GM12878 (cell line): ENCODE measurements at regions not wholly inside any gene's neighbourhood (a gene's known extent, or its start where the extent isn't known, plus 50 kb on each side); places are given as distances from the start of the nearest gene placed in this dataset.

Experiments used
- ATAC-seq: fragments of 200-7000 bp; cut with Tn5 transposase; 3 replicates; pipeline ENCODE4 v1.9.1; 2020; ENCODE audit warnings: mild to moderate bottlenecking, moderate library complexity
- BruUV-seq: library from RNA; stranded (reverse); fragments of 400-500 nt; replicated peaks from 2 replicates; lab custom pipeline; 2021; lab: Mats Ljungman, UMichigan
- CTCF ChIA-PET: fragments of 300-600 bp; sonication (Branson Sonifier 250); formaldehyde crosslinking; extraction: SDS; loops from one replicate; lab custom pipeline; 2021; ENCODE audit warnings: inconsistent platforms; lab: Yijun Ruan, JAX
- POLR2A ChIA-PET: fragments of 350-600 bp; formaldehyde crosslinking; extraction: SDS; loops from one replicate; lab custom pipeline; 2021; ENCODE audit warnings: inconsistent platforms; lab: Charles Lee
- RAD21 ChIA-PET: fragments of 300-600 bp; sonication (Branson Sonifier 250); formaldehyde crosslinking; loops from one replicate; lab custom pipeline; 2023; ENCODE audit warnings: antibody characterized with exemption; ENCODE audit not compliant: unreplicated experiment; lab: Charles Lee
- SMC1A ChIA-PET: fragments of 300-600 bp; sonication (Branson Sonifier 250); formaldehyde crosslinking; loops from one replicate; lab custom pipeline; 2023; ENCODE audit not compliant: unreplicated experiment, uncharacterized antibody; lab: Charles Lee
- DNase-seq: peaks from one replicate; pipeline ENCODE4 v3.0.0-alpha.2; 2011; ENCODE audit warnings: low read depth, low spot score
- FAIRE-seq: peaks from 3 replicates; lab custom pipeline; 2011; peaks lifted over from hg19 to GRCh38; lab: Jason Lieb, UNC
- H2AFZ ChIP-seq: 2 replicates; pipeline ENCODE4 v1.6.0; 2011; ENCODE audit warnings: low read depth, low read length, control low read depth; ENCODE audit not compliant: control insufficient read depth
- H3K27ac ChIP-seq: 2 replicates; pipeline ENCODE4 v1.5.1; 2011; ENCODE audit warnings: control low read depth; ENCODE audit not compliant: control insufficient read depth, insufficient read depth
- H3K27me3 ChIP-seq, 2 experiments: replicated peaks in 1 of 2; 2 replicates each; pipeline versions ENCODE4 v1.6.0 to v1.6.1; 2011; ENCODE audit warnings: low read length in 1 of 2; ENCODE audit not compliant: control insufficient read depth in 2 of 2, insufficient read depth in 2 of 2
- H3K36me3 ChIP-seq, 2 experiments: 2 replicates each; pipeline ENCODE4 v1.5.1; 2011; ENCODE audit warnings: low read length in 1 of 2; ENCODE audit not compliant: control insufficient read depth in 2 of 2, insufficient read depth in 2 of 2
- H3K4me1 ChIP-seq: 2 replicates; pipeline ENCODE4 v1.6.1; 2011; ENCODE audit warnings: mild to moderate bottlenecking, low read length, moderate library complexity, mixed read lengths; ENCODE audit not compliant: control insufficient read depth, insufficient read depth
- H3K4me2 ChIP-seq: 2 replicates; pipeline ENCODE4 v1.6.0; 2011; ENCODE audit warnings: control low read depth; ENCODE audit not compliant: control insufficient read depth, insufficient read depth
- H3K4me3 ChIP-seq: fragments of 200-600 bp; sonication (generic); 2 replicates; pipeline ENCODE4 v1.5.1; 2016
- H3K79me2 ChIP-seq: 2 replicates; pipeline ENCODE4 v1.6.0; 2011; ENCODE audit warnings: low read length; ENCODE audit not compliant: control insufficient read depth, insufficient read depth
- H3K9ac ChIP-seq: 2 replicates; pipeline ENCODE4 v1.8.0; 2011; ENCODE audit warnings: low read length, control low read depth, mixed read lengths; ENCODE audit not compliant: control insufficient read depth, insufficient read depth
- H3K9me3 ChIP-seq: replicated peaks from 3 replicates; pipeline ENCODE4 v1.5.1; 2011; ENCODE audit warnings: mild to moderate bottlenecking, low read length; ENCODE audit not compliant: control insufficient read depth, insufficient read depth
- H4K20me1 ChIP-seq: 2 replicates; pipeline ENCODE4 v1.6.0; 2011; ENCODE audit not compliant: control insufficient read depth, insufficient read depth
- BCL11A ChIP-seq: IDR thresholded peaks from 2 replicates; pipeline ENCODE4 v1.6.1; 2011; ENCODE audit warnings: low read depth, low read length
- CHD1 ChIP-seq: IDR thresholded peaks from 2 replicates; pipeline ENCODE4 v1.6.1; 2012; ENCODE audit warnings: low read depth, low read length, improper control_type of control experiment
- CREB1 ChIP-seq: IDR thresholded peaks from 2 replicates; pipeline ENCODE4 v1.6.1; 2012; ENCODE audit warnings: low read depth, mild to moderate bottlenecking, inconsistent platforms
- FOXM1 ChIP-seq: IDR thresholded peaks from 2 replicates; pipeline ENCODE4 v1.6.1; 2012; ENCODE audit warnings: low read depth, mild to moderate bottlenecking, inconsistent platforms, low read length, moderate library complexity
- IKZF2 ChIP-seq, 2 experiments: fragments of 450-650 bp; IDR thresholded peaks; 2 replicates each; pipeline ENCODE4 v1.6.1; 2017; ENCODE audit warnings: mild to moderate bottlenecking in 2 of 2, moderate library complexity in 2 of 2
- MYB ChIP-seq: fragments of 150-350 bp; IDR thresholded peaks from 2 replicates; pipeline ENCODE4 v1.6.1; 2014; ENCODE audit warnings: mild to moderate bottlenecking, low read depth, low read length, borderline replicate concordance
- SIX5 ChIP-seq: IDR thresholded peaks from 2 replicates; pipeline ENCODE4 v1.6.1; 2011; ENCODE audit warnings: mild to moderate bottlenecking, low read depth, low read length, moderate library complexity; ENCODE audit not compliant: severe bottlenecking
- SMARCA5 ChIP-seq: fragments of 450-650 bp; IDR thresholded peaks from 2 replicates; pipeline ENCODE4 v1.6.1; 2017; ENCODE audit warnings: mild to moderate bottlenecking
- TARDBP ChIP-seq: IDR thresholded peaks from 2 replicates; pipeline ENCODE4 v1.6.1; 2016; ENCODE audit warnings: borderline replicate concordance
- ZZZ3 ChIP-seq: IDR thresholded peaks from 2 replicates; pipeline ENCODE4 v1.6.1; 2011; ENCODE audit warnings: low read depth; ENCODE audit not compliant: control insufficient read depth, insufficient read length
- WGBS: methylation state at CpG from one replicate; pipeline ENCODE4 v1.1.6; 2016; ENCODE audit warnings: low lambda C conversion rate; ENCODE audit not compliant: insufficient replicate concordance, insufficient coverage; ENCODE audit errors: missing lambda C conversion rate; 5-methylcytosine and 5-hydroxymethylcytosine counted together
- in situ Hi-C: fragments of 300-500 bp; cut with MboI; formaldehyde crosslinking; loops from 9 replicates; pipeline ENCODE4 v1.14.3; 2018; ENCODE audit warnings: mixed read lengths
- intact Hi-C: fragments of 100-400 bp; cut with micrococcal nuclease; formaldehyde crosslinking; loops from one replicate; pipeline ENCODE4 v1.14.2; 2022; ENCODE audit not compliant: unreplicated experiment
- TF ChIP-seq, protein P1 (sequence below): IDR thresholded peaks from 2 replicates; pipeline ENCODE4 v1.6.1; 2011; ENCODE audit warnings: mild to moderate bottlenecking, low read depth, low read length, moderate library complexity; ENCODE audit not compliant: insufficient replicate concordance
- TF ChIP-seq, protein P2 (sequence below): IDR thresholded peaks from 2 replicates; pipeline ENCODE4 v1.6.1; 2012; ENCODE audit warnings: improper control_type of control experiment, low read depth, low read length; ENCODE audit not compliant: insufficient replicate concordance
- TF ChIP-seq, protein P3 (sequence below): fragments of 450-650 bp; IDR thresholded peaks from 2 replicates; pipeline ENCODE4 v1.6.1; 2018; ENCODE audit warnings: mild to moderate bottlenecking, low read depth, moderate library complexity; ENCODE audit not compliant: partially characterized antibody

DNA sequence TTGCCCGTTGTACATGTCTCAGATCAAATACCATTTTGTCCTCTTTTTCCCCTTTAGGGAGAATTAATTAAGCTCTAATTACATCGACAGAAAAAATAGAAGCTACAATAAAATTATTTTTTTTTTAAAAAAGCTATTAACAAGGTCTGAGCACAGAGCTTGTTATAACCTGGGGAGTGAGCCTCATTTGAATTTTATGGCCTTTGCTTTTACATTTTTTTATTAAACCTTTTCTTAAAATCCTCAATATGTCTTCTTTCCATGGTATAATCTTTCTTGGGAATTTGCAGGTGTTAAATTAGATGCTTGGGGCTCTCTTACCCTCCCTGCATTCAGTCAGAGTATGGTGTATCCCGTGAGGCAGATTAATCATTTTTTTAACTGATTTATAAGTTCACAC is 212.5 kb upstream of the XYLT1 start (continued):
- TF ChIP-seq SIX5 (no peak), TARDBP (no peak), IKZF2 (IDR thresholded peaks at IDR 0.05) (no peak), CHD1 (no peak), BCL11A (no peak), CREB1 (no peak)
- TF ChIP-seq, protein P1, sequence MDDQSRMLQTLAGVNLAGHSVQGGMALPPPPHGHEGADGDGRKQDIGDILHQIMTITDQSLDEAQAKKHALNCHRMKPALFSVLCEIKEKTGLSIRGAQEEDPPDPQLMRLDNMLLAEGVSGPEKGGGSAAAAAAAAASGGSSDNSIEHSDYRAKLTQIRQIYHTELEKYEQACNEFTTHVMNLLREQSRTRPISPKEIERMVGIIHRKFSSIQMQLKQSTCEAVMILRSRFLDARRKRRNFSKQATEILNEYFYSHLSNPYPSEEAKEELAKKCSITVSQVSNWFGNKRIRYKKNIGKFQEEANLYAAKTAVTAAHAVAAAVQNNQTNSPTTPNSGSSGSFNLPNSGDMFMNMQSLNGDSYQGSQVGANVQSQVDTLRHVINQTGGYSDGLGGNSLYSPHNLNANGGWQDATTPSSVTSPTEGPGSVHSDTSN = no peak

DNA sequence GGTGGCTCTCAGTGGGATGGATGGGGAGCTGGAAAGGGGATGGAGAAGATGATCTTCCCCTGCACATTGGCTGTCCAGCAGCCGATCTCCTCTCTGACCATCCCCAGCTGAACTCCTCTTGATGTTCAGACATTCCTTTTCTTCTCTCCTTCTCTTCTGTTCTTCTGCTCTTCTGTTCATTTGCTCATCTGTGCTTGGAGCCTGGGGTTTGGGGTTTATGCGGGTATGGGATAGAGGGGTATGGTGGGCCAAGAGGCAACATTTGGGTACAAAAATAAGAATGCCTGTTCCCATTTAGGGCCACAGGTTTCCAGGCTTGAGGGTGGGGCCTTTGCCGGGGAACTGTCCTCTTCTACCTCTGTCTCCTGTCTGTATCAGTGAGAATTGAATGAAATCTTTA is 205.4 kb upstream of the XYLT1 start:
- DNase-seq (no peak), FAIRE-seq (no peak), ATAC-seq (no peak)
- no peak overlapping the region for H3K4me3 ChIP-seq
- H3K36me3 ChIP-seq = no peaks in the 10 kb centered on the region
- H3K79me2 ChIP-seq = no peaks in the 10 kb centered on the region
- H3K4me1 ChIP-seq = no peaks in the 10 kb centered on the region
- intact Hi-C loops = no loop called here
- in situ Hi-C loops = no loop called here
- no peaks in the 10 kb centered on the region for H3K27me3 ChIP-seq
- H3K9ac ChIP-seq = no peak overlapping the region
- ChIA-PET CTCF (no interaction called here), RAD21 (no interaction called here), POLR2A (no interaction called here), SMC1A (no interaction called here)
- 79% methylated on average over 3 of the region's 3 CpGs for WGBS
- H3K4me2 ChIP-seq = no peak overlapping the region
- no TSS peak for BruUV-seq
- H3K9me3 ChIP-seq = no peaks in the 10 kb centered on the region; the same call in 2 of the 3 replicates
- no peaks in the 10 kb centered on the region for H4K20me1 ChIP-seq
- no peak overlapping the region for H2AFZ ChIP-seq
- TF ChIP-seq ZZZ3 = no peak
- no peak for TF ChIP-seq MYB
- TF ChIP-seq, protein P2, sequence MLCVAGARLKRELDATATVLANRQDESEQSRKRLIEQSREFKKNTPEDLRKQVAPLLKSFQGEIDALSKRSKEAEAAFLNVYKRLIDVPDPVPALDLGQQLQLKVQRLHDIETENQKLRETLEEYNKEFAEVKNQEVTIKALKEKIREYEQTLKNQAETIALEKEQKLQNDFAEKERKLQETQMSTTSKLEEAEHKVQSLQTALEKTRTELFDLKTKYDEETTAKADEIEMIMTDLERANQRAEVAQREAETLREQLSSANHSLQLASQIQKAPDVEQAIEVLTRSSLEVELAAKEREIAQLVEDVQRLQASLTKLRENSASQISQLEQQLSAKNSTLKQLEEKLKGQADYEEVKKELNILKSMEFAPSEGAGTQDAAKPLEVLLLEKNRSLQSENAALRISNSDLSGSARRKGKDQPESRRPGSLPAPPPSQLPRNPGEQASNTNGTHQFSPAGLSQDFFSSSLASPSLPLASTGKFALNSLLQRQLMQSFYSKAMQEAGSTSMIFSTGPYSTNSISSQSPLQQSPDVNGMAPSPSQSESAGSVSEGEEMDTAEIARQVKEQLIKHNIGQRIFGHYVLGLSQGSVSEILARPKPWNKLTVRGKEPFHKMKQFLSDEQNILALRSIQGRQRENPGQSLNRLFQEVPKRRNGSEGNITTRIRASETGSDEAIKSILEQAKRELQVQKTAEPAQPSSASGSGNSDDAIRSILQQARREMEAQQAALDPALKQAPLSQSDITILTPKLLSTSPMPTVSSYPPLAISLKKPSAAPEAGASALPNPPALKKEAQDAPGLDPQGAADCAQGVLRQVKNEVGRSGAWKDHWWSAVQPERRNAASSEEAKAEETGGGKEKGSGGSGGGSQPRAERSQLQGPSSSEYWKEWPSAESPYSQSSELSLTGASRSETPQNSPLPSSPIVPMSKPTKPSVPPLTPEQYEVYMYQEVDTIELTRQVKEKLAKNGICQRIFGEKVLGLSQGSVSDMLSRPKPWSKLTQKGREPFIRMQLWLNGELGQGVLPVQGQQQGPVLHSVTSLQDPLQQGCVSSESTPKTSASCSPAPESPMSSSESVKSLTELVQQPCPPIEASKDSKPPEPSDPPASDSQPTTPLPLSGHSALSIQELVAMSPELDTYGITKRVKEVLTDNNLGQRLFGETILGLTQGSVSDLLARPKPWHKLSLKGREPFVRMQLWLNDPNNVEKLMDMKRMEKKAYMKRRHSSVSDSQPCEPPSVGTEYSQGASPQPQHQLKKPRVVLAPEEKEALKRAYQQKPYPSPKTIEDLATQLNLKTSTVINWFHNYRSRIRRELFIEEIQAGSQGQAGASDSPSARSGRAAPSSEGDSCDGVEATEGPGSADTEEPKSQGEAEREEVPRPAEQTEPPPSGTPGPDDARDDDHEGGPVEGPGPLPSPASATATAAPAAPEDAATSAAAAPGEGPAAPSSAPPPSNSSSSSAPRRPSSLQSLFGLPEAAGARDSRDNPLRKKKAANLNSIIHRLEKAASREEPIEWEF = no peak
- TF ChIP-seq FOXM1 = no peak
- TF ChIP-seq, protein P3, sequence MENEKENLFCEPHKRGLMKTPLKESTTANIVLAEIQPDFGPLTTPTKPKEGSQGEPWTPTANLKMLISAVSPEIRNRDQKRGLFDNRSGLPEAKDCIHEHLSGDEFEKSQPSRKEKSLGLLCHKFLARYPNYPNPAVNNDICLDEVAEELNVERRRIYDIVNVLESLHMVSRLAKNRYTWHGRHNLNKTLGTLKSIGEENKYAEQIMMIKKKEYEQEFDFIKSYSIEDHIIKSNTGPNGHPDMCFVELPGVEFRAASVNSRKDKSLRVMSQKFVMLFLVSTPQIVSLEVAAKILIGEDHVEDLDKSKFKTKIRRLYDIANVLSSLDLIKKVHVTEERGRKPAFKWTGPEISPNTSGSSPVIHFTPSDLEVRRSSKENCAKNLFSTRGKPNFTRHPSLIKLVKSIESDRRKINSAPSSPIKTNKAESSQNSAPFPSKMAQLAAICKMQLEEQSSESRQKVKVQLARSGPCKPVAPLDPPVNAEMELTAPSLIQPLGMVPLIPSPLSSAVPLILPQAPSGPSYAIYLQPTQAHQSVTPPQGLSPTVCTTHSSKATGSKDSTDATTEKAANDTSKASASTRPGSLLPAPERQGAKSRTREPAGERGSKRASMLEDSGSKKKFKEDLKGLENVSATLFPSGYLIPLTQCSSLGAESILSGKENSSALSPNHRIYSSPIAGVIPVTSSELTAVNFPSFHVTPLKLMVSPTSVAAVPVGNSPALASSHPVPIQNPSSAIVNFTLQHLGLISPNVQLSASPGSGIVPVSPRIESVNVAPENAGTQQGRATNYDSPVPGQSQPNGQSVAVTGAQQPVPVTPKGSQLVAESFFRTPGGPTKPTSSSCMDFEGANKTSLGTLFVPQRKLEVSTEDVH = no peak
- no peak for TF ChIP-seq SMARCA5
- no peak for TF ChIP-seq TARDBP
- no peak overlapping the region for H3K27ac ChIP-seq
